Stimulated activated CD8-positive, alpha-beta memory T cell treated with anti-CD3 and anti-CD28 coated beads, Interleukin-15, amount 100 ng/mL, for 24 hours (primary cell): ENCODE measurements at regions not wholly inside any gene's neighbourhood (a gene's known extent, or its start where the extent isn't known, plus 50 kb on each side); places are given as distances from the start of the nearest gene placed in this dataset.

Source experiments
- DNase-seq: peaks from one replicate; pipeline ENCODE4 v3.0.0-alpha.2; 2020; ENCODE audit warnings: low read depth

DNA sequence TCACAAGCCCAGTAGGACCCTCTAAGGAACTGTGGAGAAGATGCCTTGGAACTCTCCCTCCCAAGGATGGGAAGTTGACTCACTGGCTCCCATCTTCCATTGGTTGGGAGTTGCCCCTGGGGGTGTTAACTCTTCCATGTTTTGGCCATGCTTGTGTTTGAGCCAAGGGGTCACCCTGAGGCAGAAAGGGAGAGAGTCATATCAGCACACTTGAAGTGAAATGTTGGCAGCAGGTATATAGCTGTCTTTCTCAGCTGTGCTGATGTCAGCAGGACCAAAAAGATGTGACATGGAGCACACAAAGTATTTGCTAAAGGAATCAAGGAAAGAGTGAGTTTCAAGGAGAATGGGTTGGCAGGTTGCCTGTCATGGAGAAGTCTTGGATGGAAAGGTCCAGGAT lies 359.4 kb downstream of the RPS24 start:
- no peak for DNase-seq

DNA sequence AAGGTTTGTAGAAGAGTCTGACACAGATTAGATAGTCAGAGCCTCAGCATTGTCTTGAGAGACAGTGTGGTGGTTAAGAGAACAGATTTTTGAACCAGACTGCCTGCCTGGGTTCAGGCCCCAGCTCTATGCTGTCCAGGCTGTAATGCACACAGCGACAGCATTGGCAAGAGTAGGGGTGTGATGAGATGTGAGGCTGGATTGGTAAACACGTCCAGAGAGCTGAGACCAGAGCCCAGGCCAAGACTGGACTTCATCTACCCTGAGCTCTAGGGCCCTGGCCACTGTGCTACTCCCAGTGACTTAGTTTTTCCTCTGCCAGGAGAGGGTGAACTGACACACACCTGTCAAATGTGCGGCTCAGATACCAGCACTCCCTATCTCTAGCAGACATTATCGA lies 360.4 kb downstream of the RPS24 start:
- DNase-seq = no peak

DNA sequence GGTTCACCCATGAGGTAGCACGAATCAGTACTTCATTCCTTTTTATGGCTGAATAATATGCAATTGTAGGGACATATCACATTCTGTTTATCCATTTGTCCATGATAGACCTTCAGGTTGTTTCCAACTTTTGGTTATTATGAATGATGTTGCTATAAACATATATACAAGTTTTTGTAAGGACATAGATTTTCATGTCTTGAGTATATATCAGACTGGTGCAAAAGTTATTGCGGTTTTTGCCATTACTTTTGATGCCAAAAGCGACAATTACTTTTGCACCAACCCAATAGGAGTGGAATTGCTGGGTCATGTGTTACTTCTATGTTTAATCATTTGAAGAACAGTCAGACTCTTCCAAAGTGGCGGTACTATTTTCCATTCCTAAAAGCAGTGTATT lies 361.5 kb downstream of the RPS24 start:
- no peak for DNase-seq

GRCh38 chr10:78396754-78397153 lies 363.1 kb downstream of the RPS24 start:
- no peak for DNase-seq

GRCh38 chr10:78397786-78398185 lies 364.1 kb downstream of the RPS24 start:
- DNase-seq = no peak

DNA sequence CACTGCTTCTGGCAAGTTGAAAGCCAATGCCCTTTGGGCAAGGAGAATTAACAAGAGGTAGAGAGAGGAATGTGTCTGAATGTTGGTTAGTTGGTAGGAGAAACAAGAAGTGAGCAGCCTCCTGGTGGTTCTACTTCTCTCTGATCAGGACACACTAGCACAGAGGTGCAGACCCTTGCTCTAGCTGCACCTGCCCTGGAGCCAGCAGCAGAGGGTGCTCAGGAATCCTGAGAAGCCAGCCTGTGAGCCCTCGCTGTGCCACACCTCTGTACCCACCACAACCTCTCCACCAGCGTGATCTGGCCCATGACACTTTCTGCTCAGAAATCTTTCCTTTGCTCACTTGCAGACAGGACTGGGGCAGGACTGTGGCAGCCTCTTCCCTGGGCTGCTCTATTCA lies 364.7 kb downstream of the RPS24 start:
- no peak for DNase-seq

DNA sequence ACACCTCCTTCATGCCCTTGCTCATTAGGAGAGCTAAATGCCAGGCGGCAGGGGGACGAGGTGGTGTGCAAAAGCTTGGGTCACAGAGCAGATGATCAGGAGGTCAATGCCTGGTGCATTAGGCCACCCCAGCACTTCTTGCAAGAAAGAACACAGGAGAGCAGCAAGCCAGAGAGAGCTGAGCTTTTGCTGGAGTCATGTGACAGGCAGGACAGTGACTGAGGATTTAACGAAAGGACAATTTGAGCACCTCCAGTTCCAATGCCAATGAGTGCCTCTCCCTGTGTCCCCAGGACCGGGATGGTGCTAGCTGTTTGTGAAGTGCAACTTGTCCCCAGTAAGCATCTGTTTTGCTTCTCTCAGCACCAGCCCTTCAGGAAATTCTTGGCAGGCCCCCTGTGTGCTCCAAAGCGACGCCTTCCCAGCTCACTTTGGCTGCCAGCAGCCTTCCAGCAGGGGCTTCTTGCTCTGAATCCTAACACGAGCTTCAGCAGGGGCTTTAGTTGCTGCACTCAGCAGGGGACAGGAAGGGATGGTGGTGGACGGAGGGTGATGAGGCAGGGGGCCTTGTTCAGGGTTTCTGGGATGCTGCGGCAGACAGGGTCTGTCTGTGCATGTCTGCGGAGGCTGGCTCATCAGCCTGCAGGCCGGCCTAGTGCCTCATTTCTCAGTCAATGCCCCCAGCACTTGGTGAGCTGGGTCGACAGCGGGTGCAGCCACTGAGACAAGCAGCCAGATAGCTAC lies 368.1 kb downstream of the RPS24 start:
- DNase-seq = no peak

GRCh38 chr10:78402591-78402990 lies 368.9 kb downstream of the RPS24 start:
- DNase-seq = no peak

- no peak for DNase-seq
These were observed 370.1 kb downstream of the RPS24 start for GRCh38 chr10:78403781-78404180.

- no peak for DNase-seq
These were observed 370.6 kb downstream of the RPS24 start for GRCh38 chr10:78404296-78404695.

GRCh38 chr10:78405231-78405630 lies 371.6 kb downstream of the RPS24 start:
- no peak for DNase-seq

DNA sequence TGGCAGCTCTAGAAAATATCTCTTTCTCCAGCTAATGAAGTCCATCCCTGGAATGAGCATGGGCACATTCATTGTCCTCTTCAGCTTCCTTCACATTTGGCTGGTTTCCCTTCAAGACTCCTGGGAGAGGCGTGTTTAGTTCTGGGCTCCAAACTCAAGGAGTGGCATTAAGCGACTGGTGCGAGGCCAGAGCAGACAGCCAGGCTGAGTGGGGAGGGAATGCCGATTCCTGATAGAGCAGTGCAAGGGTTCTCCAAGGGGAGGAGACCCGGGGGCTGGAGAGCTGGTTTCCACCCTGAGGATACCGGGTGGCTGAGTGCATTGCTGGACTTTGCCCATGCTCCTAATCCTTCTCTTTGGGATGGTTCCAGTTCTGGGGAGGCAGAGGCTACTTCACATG lies 372.1 kb downstream of the RPS24 start:
- DNase-seq = no peak

- DNase-seq = no peak
These were observed 373.0 kb downstream of the RPS24 start for GRCh38 chr10:78406648-78407008.

- DNase-seq = peak; percentile 22
These were observed 373.5 kb downstream of the RPS24 start for GRCh38 chr10:78407009-78407711.

DNA sequence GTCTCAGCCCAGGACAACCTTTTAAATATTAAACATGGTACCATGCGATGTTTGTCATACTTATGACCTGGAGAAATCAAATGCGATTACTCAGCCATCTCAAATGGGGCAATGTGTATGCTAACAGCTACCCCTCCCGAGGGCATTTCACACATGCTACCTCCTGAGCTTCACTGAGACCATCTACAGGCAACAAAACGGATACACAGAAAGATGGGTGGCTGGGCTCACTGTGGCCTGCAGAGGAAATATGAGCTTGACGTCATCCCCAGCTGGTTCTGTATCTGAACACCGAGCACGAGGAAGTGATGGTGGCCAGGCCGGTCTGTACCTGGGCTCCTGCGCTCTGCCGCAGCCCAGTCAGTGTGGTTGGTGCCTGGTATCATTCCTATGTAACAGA lies 374.3 kb downstream of the RPS24 start:
- no peak for DNase-seq

- DNase-seq = no peak
These were observed 375.2 kb downstream of the RPS24 start for GRCh38 chr10:78408671-78409472.

GRCh38 chr10:78410046-78410965 lies 376.6 kb downstream of the RPS24 start:
- no peak for DNase-seq

GRCh38 chr10:78411716-78412115 lies 378.1 kb downstream of the RPS24 start:
- DNase-seq = no peak

DNA sequence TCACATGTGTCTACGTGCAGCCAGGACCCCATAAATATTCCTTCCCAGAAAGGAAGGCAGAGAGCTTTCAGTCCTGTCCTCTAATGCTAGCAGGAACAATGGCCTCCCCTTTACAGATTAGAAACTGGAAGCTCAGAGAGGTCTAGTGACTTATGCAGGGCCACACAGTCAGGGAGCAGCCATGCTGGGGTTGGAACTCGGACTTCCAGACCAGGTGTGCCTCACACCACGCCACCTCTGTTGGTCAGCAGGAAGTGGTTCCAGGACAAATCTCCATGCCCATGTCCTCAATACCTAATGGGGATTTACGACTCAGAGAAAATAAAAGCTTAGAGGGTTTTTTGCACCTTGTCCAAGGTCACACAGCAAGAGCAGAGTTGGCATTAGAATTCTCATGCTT lies 378.9 kb downstream of the RPS24 start:
- DNase-seq = no peak

GRCh38 chr10:78413076-78414055 lies 379.7 kb downstream of the RPS24 start:
- DNase-seq = no peak

GRCh38 chr10:78414380-78414779 lies 380.7 kb downstream of the RPS24 start:
- DNase-seq = no peak
